Loucy (cell line): ENCODE measurements at regions not wholly inside any gene's neighbourhood (a gene's known extent, or its start where the extent isn't known, plus 50 kb on each side); places are given as distances from the start of the nearest gene placed in this dataset.

Experiments
- CTCF ChIP-seq: fragments of 200-600 bp; sonication (generic); conservative IDR thresholded peaks from 2 replicates; pipeline ENCODE4 v1.5.1; 2014; ENCODE audit warnings: mild to moderate bottlenecking, antibody characterized with exemption, low read length
- EZH2phosphoT487 ChIP-seq: fragments of 200-600 bp; IDR thresholded peaks from 2 replicates; pipeline ENCODE4 v1.6.1; 2018; ENCODE audit warnings: antibody characterized with exemption, mild to moderate bottlenecking, moderate library complexity, borderline replicate concordance

GRCh38 chr5:104598285-104598684 is 1035.7 kb upstream of the NUDT12 start:
- no peak for TF ChIP-seq CTCF
- TF ChIP-seq EZH2phosphoT487, result no peak
